IMR-90 (cell line): ENCODE measurements at regions not wholly inside any gene's neighbourhood (a gene's known extent, or its start where the extent isn't known, plus 50 kb on each side); places are given as distances from the start of the nearest gene placed in this dataset.
"Not testable (repeated sequence)": the region's sequence is repeated elsewhere in the genome, so short reads cannot be mapped to it uniquely, and the experiment has no call there.

Source experiments
- BHLHE40 ChIP-seq: fragments of 150-350 bp; IDR thresholded peaks from 2 replicates; pipeline ENCODE4 v1.6.1; 2016; ENCODE audit warnings: mild to moderate bottlenecking, low read depth, low read length
- CEBPB ChIP-seq: IDR thresholded peaks from 2 replicates; pipeline ENCODE4 v1.6.1; 2012; ENCODE audit warnings: low read depth, low read length, improper control_type of control experiment
- CTCF ChIP-seq: conservative IDR thresholded peaks from 2 replicates; pipeline ENCODE4 v1.5.1; 2012; ENCODE audit warnings: mild to moderate bottlenecking, low read depth, low read length, improper control_type of control experiment
- FOS ChIP-seq: fragments of 150-350 bp; IDR thresholded peaks from 2 replicates; pipeline ENCODE4 v1.6.1; 2016; ENCODE audit warnings: low read depth, low read length
- MAFK ChIP-seq: IDR thresholded peaks from 2 replicates; pipeline ENCODE4 v1.6.1; 2012; ENCODE audit warnings: low read depth, low read length, improper control_type of control experiment
- MAZ ChIP-seq: IDR thresholded peaks from 2 replicates; pipeline ENCODE4 v1.6.1; 2012; ENCODE audit warnings: low read depth, mild to moderate bottlenecking, low read length, improper control_type of control experiment, moderate library complexity, borderline replicate concordance
- MXI1 ChIP-seq: IDR thresholded peaks from 2 replicates; pipeline ENCODE4 v1.6.1; 2012; ENCODE audit warnings: low read depth, mild to moderate bottlenecking, low read length, moderate library complexity, borderline replicate concordance
- POLR2A ChIP-seq: IDR thresholded peaks from 2 replicates; pipeline ENCODE4 v1.6.1; 2012; ENCODE audit warnings: mild to moderate bottlenecking, low read depth, low read length

GRCh38 chr6:58028188-58028587 is 710.8 kb downstream of the PRIM2 start:
- not testable (repeated sequence) for TF ChIP-seq CTCF, POLR2A, MAFK, CEBPB, MXI1, FOS, MAZ, BHLHE40
